ENCODE measurements at regions not wholly inside any gene's neighbourhood (a gene's known extent, or its start where the extent isn't known, plus 50 kb on each side); places are given as distances from the start of the nearest gene placed in this dataset.

DNA sequence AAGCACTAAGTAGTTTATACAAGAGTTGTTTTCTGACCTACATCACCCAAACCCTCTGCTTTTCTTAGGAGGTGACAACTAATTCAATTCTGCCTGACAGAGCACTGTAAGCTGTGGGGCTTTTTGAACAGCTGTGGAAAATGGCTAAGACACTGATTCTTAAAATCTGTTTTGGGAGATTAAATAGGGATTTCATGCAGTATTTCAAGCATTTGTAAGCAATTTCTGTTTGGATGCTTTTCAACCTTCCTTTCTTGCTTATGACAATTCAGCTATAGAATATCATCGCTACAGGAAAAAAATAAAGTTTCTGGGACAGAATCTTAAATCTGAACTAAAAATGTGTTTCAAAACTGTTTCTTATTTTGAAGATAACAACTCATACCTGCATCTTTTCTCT lies 459.5 kb downstream of the RAPGEF2 start:
- Histone ChIP-seq H3K9ac (ENCODE audit: insufficient read depth, low read length) (no peak overlapping the region), H3K79me2 (ENCODE audit: control insufficient read depth, insufficient read depth, low read length) (no peaks in the 10 kb centered on the region), H3K4me1 (ENCODE audit: control insufficient read depth, extremely low read depth, insufficient read depth, low read length) (no peaks in the 10 kb centered on the region), H3K4me3 (replicated peaks in 1 of 4; ENCODE audit: control extremely low read depth in 1 of 4, insufficient read depth in 1 of 4, low read depth in 3 of 4, low read length in 4 of 4) (no peak overlapping the region), H3K27me3 (ENCODE audit: control insufficient read depth, insufficient read depth, low read length) (no peaks in the 10 kb centered on the region), H4K20me1 (ENCODE audit: control insufficient read depth, extremely low read depth, insufficient read depth, low read length) (no peaks in the 10 kb centered on the region), H3K36me3 (ENCODE audit: control insufficient read depth, insufficient read depth, low read length) (no peaks in the 10 kb centered on the region), H2AFZ (ENCODE audit: low read length) (no peak overlapping the region), H3K9me3 (ENCODE audit: control insufficient read depth, insufficient read depth, low read depth, low read length) (no peaks in the 10 kb centered on the region), H3K4me2 (ENCODE audit: extremely low read depth, insufficient read depth, low read length) (no peak overlapping the region), H3K27ac (ENCODE audit: insufficient read depth, low read length) (no peak overlapping the region)
- no peak for DNase-seq (ENCODE audit: low read depth in 2 of 2)
- TF ChIP-seq, protein P1, sequence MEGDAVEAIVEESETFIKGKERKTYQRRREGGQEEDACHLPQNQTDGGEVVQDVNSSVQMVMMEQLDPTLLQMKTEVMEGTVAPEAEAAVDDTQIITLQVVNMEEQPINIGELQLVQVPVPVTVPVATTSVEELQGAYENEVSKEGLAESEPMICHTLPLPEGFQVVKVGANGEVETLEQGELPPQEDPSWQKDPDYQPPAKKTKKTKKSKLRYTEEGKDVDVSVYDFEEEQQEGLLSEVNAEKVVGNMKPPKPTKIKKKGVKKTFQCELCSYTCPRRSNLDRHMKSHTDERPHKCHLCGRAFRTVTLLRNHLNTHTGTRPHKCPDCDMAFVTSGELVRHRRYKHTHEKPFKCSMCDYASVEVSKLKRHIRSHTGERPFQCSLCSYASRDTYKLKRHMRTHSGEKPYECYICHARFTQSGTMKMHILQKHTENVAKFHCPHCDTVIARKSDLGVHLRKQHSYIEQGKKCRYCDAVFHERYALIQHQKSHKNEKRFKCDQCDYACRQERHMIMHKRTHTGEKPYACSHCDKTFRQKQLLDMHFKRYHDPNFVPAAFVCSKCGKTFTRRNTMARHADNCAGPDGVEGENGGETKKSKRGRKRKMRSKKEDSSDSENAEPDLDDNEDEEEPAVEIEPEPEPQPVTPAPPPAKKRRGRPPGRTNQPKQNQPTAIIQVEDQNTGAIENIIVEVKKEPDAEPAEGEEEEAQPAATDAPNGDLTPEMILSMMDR (conservative IDR thresholded peaks at IDR 0.05 in 1 of 2, IDR thresholded peaks at IDR 0.05 in 1 of 2; ENCODE audit: low read depth in 1 of 2, low read length in 2 of 2) = no peak

- Histone ChIP-seq H3K27me3 (ENCODE audit: control insufficient read depth, insufficient read depth, low read length) (no peaks in the 10 kb centered on the region), H4K20me1 (ENCODE audit: control insufficient read depth, extremely low read depth, insufficient read depth, low read length) (no peaks in the 10 kb centered on the region), H3K79me2 (ENCODE audit: control insufficient read depth, insufficient read depth, low read length) (no peaks in the 10 kb centered on the region), H3K9me3 (ENCODE audit: control insufficient read depth, insufficient read depth, low read depth, low read length) (no peaks in the 10 kb centered on the region), H3K36me3 (ENCODE audit: control insufficient read depth, insufficient read depth, low read length) (no peaks in the 10 kb centered on the region), H3K9ac (ENCODE audit: insufficient read depth, low read length) (no peak overlapping the region), H3K4me2 (ENCODE audit: extremely low read depth, insufficient read depth, low read length) (no peak overlapping the region), H3K4me1 (ENCODE audit: control insufficient read depth, extremely low read depth, insufficient read depth, low read length) (no peaks in the 10 kb centered on the region), H3K4me3 (replicated peaks in 1 of 4; ENCODE audit: control extremely low read depth in 1 of 4, insufficient read depth in 1 of 4, low read depth in 3 of 4, low read length in 4 of 4) (no peak overlapping the region), H3K27ac (ENCODE audit: insufficient read depth, low read length) (no peak overlapping the region), H2AFZ (ENCODE audit: low read length) (no peak overlapping the region)
- no peak for TF ChIP-seq EZH2 (IDR thresholded peaks at IDR 0.05; ENCODE audit: low read length, missing control alignments)
- TF ChIP-seq, protein P1 (conservative IDR thresholded peaks at IDR 0.05 in 1 of 2, IDR thresholded peaks at IDR 0.05 in 1 of 2; ENCODE audit: low read depth in 1 of 2, low read length in 2 of 2) = no peak
- DNase-seq (ENCODE audit: low read depth in 2 of 2) = no peak
Observed at GRCh38 chr4:159563257-159563656, 460.4 kb downstream of the RAPGEF2 start.

- Histone ChIP-seq H3K27me3 (ENCODE audit: control insufficient read depth, insufficient read depth, low read length) (no peaks in the 10 kb centered on the region), H3K4me2 (ENCODE audit: extremely low read depth, insufficient read depth, low read length) (no peak overlapping the region), H4K20me1 (ENCODE audit: control insufficient read depth, extremely low read depth, insufficient read depth, low read length) (no peaks in the 10 kb centered on the region), H3K9me3 (ENCODE audit: control insufficient read depth, insufficient read depth, low read depth, low read length) (no peaks in the 10 kb centered on the region), H3K4me1 (ENCODE audit: control insufficient read depth, extremely low read depth, insufficient read depth, low read length) (no peaks in the 10 kb centered on the region), H3K27ac (ENCODE audit: insufficient read depth, low read length) (no peak overlapping the region), H2AFZ (ENCODE audit: low read length) (no peak overlapping the region), H3K36me3 (ENCODE audit: control insufficient read depth, insufficient read depth, low read length) (no peaks in the 10 kb centered on the region), H3K79me2 (ENCODE audit: control insufficient read depth, insufficient read depth, low read length) (no peaks in the 10 kb centered on the region), H3K9ac (ENCODE audit: insufficient read depth, low read length) (no peak overlapping the region), H3K4me3 (replicated peaks in 1 of 4; ENCODE audit: control extremely low read depth in 1 of 4, insufficient read depth in 1 of 4, low read depth in 3 of 4, low read length in 4 of 4) (no peak overlapping the region)
- TF ChIP-seq, protein P1 (conservative IDR thresholded peaks at IDR 0.05 in 1 of 2, IDR thresholded peaks at IDR 0.05 in 1 of 2; ENCODE audit: low read depth in 1 of 2, low read length in 2 of 2) = no peak
- TF ChIP-seq EZH2 (IDR thresholded peaks at IDR 0.05; ENCODE audit: low read length, missing control alignments) = no peak
- no peak for DNase-seq (ENCODE audit: low read depth in 2 of 2)
Observed at GRCh38 chr4:159564615-159565014, 461.7 kb downstream of the RAPGEF2 start.

Measured in fibroblast of lung (primary cell).